ENCODE measurements at regions not wholly inside any gene's neighbourhood (a gene's known extent, or its start where the extent isn't known, plus 50 kb on each side); places are given as distances from the start of the nearest gene placed in this dataset.

- DNase-seq (no peak), ATAC-seq (replicated peaks) (no peak)
- H3K27ac Mint-ChIP-seq: no peak overlapping the region
- no peaks in the 10 kb centered on the region for H3K36me3 Mint-ChIP-seq
- peaks cover 2 to 5% of the 10 kb centered on the region in 2 donors for H3K9me3 Mint-ChIP-seq
- no peaks in the 10 kb centered on the region for H3K4me1 Mint-ChIP-seq
- H3K4me3 Mint-ChIP-seq: no peak overlapping the region
- H3K27me3 Mint-ChIP-seq: no peaks in the 10 kb centered on the region
Measured at GRCh38 chr4:125847518-125847917, 532.8 kb downstream of the FAT4 start.

GRCh38 chr4:125849869-125850268 is 535.1 kb downstream of the FAT4 start:
- H3K4me1 Mint-ChIP-seq: no peaks in the 10 kb centered on the region
- no peak for ATAC-seq (replicated peaks)
- DNase-seq: no peak
- H3K36me3 Mint-ChIP-seq: no peaks in the 10 kb centered on the region
- H3K4me3 Mint-ChIP-seq: no peak overlapping the region
- no peaks in the 10 kb centered on the region for H3K27me3 Mint-ChIP-seq
- no peak overlapping the region for H3K27ac Mint-ChIP-seq
- H3K9me3 Mint-ChIP-seq: peaks cover 2 to 5% of the 10 kb centered on the region in 2 donors

DNA sequence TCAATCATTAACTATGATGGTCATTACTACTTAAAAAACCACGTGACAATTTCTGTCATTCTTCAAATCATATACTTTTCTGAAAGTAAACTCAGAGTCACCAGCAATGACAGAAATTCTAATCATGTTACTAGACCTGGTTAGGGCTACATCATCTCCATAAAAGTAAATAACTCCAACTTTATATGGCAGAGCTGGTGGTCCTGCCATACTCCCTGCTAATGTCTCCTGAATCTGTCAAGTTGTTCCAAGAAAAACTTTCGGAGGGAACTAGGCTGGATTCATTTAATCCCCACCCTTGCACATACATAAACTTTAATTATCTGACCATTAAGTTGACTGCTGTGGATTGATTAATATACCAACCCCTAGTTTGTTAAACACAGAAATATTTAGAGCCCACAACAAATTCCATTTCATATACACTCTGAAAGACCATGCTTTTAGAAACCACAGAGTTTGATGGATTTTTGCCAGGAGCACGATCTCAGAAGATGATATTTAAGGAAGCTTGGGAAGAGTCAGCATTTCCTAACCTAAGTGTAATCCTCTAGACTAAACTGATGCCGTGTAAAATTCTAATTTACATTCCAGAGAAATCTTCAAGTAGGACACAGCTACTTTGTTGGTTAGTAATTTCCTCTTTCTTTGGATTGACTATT is 577.0 kb downstream of the FAT4 start:
- H3K9me3 Mint-ChIP-seq: peaks cover 6 to 14% of the 10 kb centered on the region in 2 donors
- H3K36me3 Mint-ChIP-seq: no peaks in the 10 kb centered on the region
- no peak overlapping the region for H3K4me3 Mint-ChIP-seq
- no peak overlapping the region for H3K27ac Mint-ChIP-seq
- H3K4me1 Mint-ChIP-seq: no peaks in the 10 kb centered on the region
- ATAC-seq (replicated peaks) (no peak), DNase-seq (no peak)
- H3K27me3 Mint-ChIP-seq: no peaks in the 10 kb centered on the region

DNA sequence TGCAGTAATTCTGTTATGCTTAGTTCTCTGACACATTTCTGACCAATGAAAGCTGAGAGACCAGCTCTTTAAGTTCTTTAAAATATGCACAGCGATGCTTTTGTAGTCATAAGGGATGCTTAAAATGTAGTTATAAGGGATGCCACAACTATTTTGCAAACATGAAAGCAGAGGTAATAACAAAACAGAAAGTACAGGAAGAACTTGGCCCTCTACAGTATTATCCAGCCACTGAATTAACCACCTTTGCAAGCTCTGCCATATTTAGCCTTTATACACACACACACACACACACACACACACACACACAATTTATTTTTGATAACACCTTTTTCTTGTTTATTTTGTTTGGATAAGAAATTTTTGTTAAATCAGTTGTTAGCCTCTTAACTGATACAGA is 590.0 kb downstream of the FAT4 start:
- ATAC-seq (replicated peaks) (no peak), DNase-seq (no peak)
- Mint-ChIP-seq H3K4me1 (no peaks in the 10 kb centered on the region), H3K27me3 (no peaks in the 10 kb centered on the region), H3K36me3 (no peaks in the 10 kb centered on the region), H3K9me3 (peaks cover 1 to 4% of the 10 kb centered on the region in 2 donors), H3K27ac (no peak overlapping the region), H3K4me3 (no peak overlapping the region)

GRCh38 chr4:125911058-125911457 is 596.3 kb downstream of the FAT4 start:
- H3K27me3 Mint-ChIP-seq: no peaks in the 10 kb centered on the region
- H3K9me3 Mint-ChIP-seq: peaks cover 0 to 3% of the 10 kb centered on the region in 2 donors
- no peak overlapping the region for H3K4me3 Mint-ChIP-seq
- DNase-seq: no peak
- H3K36me3 Mint-ChIP-seq: no peaks in the 10 kb centered on the region
- no peak overlapping the region for H3K27ac Mint-ChIP-seq
- no peaks in the 10 kb centered on the region for H3K4me1 Mint-ChIP-seq
- ATAC-seq (replicated peaks): no peak

DNA sequence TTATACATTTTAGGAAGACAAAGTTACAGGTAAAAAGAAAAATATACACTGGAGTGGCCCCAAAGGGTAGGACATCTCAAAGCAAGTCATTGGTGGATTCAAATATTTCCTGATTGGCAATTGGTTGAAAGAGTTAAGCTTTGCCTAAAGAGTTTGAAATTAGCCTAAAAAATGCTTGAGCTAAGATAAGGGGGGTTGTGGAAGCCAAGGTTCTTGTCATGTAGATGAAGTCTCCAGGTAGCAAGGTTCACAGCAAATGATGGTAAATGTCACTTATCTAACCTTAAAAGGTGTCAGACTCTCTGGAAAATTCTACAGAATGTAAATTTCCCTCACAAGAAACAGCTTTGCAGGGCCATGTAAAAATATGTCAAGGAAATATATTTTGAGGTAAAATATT is 596.7 kb downstream of the FAT4 start:
- ATAC-seq (replicated peaks) (no peak), DNase-seq (no peak)
- H3K36me3 Mint-ChIP-seq: no peaks in the 10 kb centered on the region
- no peak overlapping the region for H3K4me3 Mint-ChIP-seq
- no peak overlapping the region for H3K27ac Mint-ChIP-seq
- no peaks in the 10 kb centered on the region for H3K4me1 Mint-ChIP-seq
- peaks cover 0 to 1% of the 10 kb centered on the region in 2 donors for H3K9me3 Mint-ChIP-seq
- H3K27me3 Mint-ChIP-seq: no peaks in the 10 kb centered on the region

DNA sequence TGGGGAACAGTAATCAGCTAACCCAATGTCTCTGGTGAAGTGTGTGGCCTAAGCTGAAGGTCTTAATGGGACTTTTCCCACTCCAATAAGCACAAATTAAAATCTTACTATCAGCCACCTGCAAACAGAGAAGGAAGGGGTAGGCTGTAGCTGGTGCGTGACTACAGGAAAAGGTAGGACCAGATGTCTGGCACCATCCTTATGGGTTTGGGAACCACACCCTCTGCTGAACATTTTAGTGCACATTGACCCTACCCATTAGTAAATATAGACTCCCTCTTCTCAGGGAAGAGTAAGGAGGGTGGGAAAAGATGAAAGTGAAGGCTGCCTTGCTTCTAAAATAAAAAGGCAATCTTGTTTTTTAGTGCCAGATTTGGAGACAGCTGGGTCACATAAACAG is 602.8 kb downstream of the FAT4 start:
- DNase-seq (no peak), ATAC-seq (replicated peaks) (no peak)
- Mint-ChIP-seq H3K4me3 (no peak overlapping the region), H3K27me3 (no peaks in the 10 kb centered on the region), H3K4me1 (no peaks in the 10 kb centered on the region), H3K27ac (no peak overlapping the region), H3K9me3 (peaks cover 0 to 6% of the 10 kb centered on the region in 2 donors), H3K36me3 (no peaks in the 10 kb centered on the region)

DNA sequence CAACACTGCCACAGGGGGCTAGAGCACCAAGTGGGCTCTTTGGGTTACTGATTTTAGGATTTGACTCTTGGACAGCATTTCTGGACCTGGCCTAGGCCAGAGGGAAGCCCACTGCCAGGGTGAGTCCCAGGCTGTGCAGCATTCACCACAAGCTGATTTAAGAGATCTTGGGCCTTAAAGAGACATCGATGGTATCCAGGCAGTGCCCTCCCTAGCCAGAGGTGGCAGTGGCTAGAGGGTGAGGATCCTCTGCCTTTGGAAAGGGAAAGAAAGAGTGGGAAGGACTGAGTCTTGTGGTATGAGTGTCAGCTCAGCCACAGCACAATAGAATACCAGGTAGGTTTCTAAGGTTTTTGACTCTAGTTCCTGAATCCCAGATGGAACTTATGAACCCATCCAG is 613.9 kb downstream of the FAT4 start:
- no peak overlapping the region for H3K27ac Mint-ChIP-seq
- H3K4me1 Mint-ChIP-seq: no peaks in the 10 kb centered on the region
- no peaks in the 10 kb centered on the region for H3K36me3 Mint-ChIP-seq
- DNase-seq: no peak
- H3K27me3 Mint-ChIP-seq: no peaks in the 10 kb centered on the region
- H3K4me3 Mint-ChIP-seq: no peak overlapping the region
- ATAC-seq (replicated peaks): no peak
- peaks cover 0 to 4% of the 10 kb centered on the region in 2 donors for H3K9me3 Mint-ChIP-seq

DNA sequence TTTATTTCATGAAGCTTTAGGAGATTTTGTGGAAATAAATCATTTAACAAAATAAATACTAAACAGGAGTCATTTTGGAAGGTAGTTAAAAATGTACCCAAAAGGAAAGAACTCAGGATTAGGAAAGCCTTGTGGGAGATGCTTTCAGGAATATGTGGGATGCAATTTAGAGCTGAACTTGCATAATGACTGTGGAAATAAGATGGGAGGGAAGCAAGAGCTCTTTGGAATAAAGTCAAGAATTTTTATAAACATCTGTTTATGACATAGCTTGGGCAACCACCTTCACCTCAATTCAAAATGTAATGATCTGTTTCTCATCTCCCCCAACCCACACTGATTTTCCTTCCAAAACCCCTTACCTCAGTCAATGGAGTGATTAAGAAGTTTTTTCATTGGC is 623.8 kb downstream of the FAT4 start:
- Mint-ChIP-seq H3K27ac (no peak overlapping the region), H3K4me3 (no peak overlapping the region), H3K4me1 (no peaks in the 10 kb centered on the region), H3K36me3 (no peaks in the 10 kb centered on the region), H3K9me3 (peaks cover 11 to 16% of the 10 kb centered on the region in 2 donors), H3K27me3 (no peaks in the 10 kb centered on the region)
- DNase-seq (no peak), ATAC-seq (replicated peaks) (no peak)

GRCh38 chr4:125940426-125940825 is 625.7 kb downstream of the FAT4 start:
- Mint-ChIP-seq H3K27ac (no peak overlapping the region), H3K9me3 (peaks cover 8 to 12% of the 10 kb centered on the region in 2 donors), H3K36me3 (no peaks in the 10 kb centered on the region), H3K4me3 (no peak overlapping the region), H3K4me1 (no peaks in the 10 kb centered on the region), H3K27me3 (no peaks in the 10 kb centered on the region)
- DNase-seq: no peak
- no peak for ATAC-seq (replicated peaks)

DNA sequence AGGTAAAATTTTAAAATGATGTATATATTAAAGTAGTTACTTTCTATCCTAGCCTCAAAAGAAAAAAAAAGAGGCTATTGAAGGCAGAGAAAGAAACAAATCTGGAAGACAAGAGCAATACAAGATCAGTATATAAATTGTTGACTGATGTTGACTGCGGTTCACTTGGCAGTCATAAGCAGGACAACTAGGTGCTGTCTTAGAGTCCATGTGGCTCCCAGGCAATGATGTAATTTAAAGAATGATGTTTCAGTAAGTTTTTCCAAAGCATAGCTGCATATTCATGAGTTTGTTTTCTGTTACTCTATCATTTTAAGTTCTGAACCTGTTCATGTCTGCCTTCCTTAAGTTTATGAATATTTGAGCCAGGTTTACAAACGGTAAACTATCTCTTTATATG is 630.2 kb downstream of the FAT4 start:
- no peak overlapping the region for H3K4me3 Mint-ChIP-seq
- no peaks in the 10 kb centered on the region for H3K27me3 Mint-ChIP-seq
- DNase-seq: no peak
- no peaks in the 10 kb centered on the region for H3K4me1 Mint-ChIP-seq
- no peaks in the 10 kb centered on the region for H3K36me3 Mint-ChIP-seq
- H3K27ac Mint-ChIP-seq: no peak overlapping the region
- H3K9me3 Mint-ChIP-seq: peaks cover 4 to 7% of the 10 kb centered on the region in 2 donors
- no peak for ATAC-seq (replicated peaks)

GRCh38 chr4:125948021-125948420 is 633.3 kb downstream of the FAT4 start:
- Mint-ChIP-seq H3K27me3 (no peaks in the 10 kb centered on the region), H3K27ac (no peak overlapping the region), H3K4me3 (no peak overlapping the region), H3K9me3 (peaks cover 0 to 2% of the 10 kb centered on the region in 2 donors), H3K36me3 (no peaks in the 10 kb centered on the region), H3K4me1 (no peaks in the 10 kb centered on the region)
- no peak for ATAC-seq (replicated peaks)
- DNase-seq: no peak

GRCh38 chr4:125951261-125951887 is 636.6 kb downstream of the FAT4 start:
- ATAC-seq (replicated peaks) (no peak), DNase-seq (no peak)
- no peaks in the 10 kb centered on the region for H3K4me1 Mint-ChIP-seq
- no peak overlapping the region for H3K4me3 Mint-ChIP-seq
- no peak overlapping the region for H3K27ac Mint-ChIP-seq
- H3K27me3 Mint-ChIP-seq: no peaks in the 10 kb centered on the region
- H3K36me3 Mint-ChIP-seq: no peaks in the 10 kb centered on the region
- no peaks in the 10 kb centered on the region for H3K9me3 Mint-ChIP-seq

DNA sequence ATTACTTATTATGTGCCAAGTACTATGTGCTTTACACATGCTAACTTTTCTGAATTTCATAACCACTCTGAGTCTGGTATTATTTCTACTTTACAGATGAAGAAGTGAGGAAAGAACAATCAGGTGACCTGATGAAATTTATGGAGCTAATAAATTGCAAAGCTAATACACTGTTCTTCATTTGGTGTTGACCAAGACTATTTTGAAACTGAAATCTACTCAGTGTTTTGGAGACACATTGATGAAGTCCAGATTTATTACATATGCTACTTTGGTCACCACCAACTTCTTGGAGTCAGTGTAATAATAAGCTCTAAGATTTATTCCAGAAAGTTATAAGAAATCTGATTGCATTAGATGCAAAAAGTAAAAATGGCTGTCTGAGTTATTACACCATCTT is 637.9 kb downstream of the FAT4 start:
- no peaks in the 10 kb centered on the region for H3K36me3 Mint-ChIP-seq
- no peaks in the 10 kb centered on the region for H3K27me3 Mint-ChIP-seq
- ATAC-seq (replicated peaks): no peak
- no peak for DNase-seq
- no peaks in the 10 kb centered on the region for H3K4me1 Mint-ChIP-seq
- no peak overlapping the region for H3K27ac Mint-ChIP-seq
- H3K4me3 Mint-ChIP-seq: no peak overlapping the region
- no peaks in the 10 kb centered on the region for H3K9me3 Mint-ChIP-seq

DNA sequence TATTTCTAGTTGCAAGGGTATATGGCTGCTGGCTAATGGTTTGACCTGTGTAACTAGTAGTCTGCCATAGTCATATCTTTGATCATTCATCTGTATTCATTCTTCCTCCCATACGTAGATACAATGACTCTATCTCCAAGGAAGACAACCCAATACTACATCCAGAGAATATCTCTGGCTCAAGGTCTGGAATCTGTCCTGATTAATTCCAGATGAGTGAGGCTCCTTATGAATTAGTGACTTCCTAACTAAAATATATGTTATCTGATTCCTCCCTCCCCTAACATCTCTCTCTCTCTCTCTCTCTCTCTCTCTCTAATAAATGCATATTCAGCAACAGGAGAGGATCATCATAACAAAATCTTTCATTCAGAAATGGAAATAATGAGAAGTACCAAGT is 641.5 kb downstream of the FAT4 start:
- no peak for ATAC-seq (replicated peaks)
- H3K27ac Mint-ChIP-seq: no peak overlapping the region
- H3K27me3 Mint-ChIP-seq: no peaks in the 10 kb centered on the region
- no peak for DNase-seq
- peaks cover 0 to 4% of the 10 kb centered on the region in 2 donors for H3K9me3 Mint-ChIP-seq
- H3K4me1 Mint-ChIP-seq: no peaks in the 10 kb centered on the region
- no peak overlapping the region for H3K4me3 Mint-ChIP-seq
- H3K36me3 Mint-ChIP-seq: no peaks in the 10 kb centered on the region
